UCSD-AML1 (cell line): ENCODE measurements at regions not wholly inside any gene's neighbourhood (a gene's known extent, or its start where the extent isn't known, plus 50 kb on each side); places are given as distances from the start of the nearest gene placed in this dataset.
"Not testable (repeated sequence)": the region's sequence is repeated elsewhere in the genome, so short reads cannot be mapped to it uniquely, and the experiment has no call there.

Experiments
- DNase-seq: peaks from one replicate; lab custom pipeline; 2025; ENCODE audit not compliant: unreplicated experiment; lab: John Stamatoyannopoulos, UW

- no peak for DNase-seq
Measured at GRCh38 chr3:112765531-112765930, 81.1 kb downstream of the CD200R1L start.

- DNase-seq: no peak
Measured at GRCh38 chr3:112763258-112763657, 83.4 kb downstream of the CD200R1L start.

DNA sequence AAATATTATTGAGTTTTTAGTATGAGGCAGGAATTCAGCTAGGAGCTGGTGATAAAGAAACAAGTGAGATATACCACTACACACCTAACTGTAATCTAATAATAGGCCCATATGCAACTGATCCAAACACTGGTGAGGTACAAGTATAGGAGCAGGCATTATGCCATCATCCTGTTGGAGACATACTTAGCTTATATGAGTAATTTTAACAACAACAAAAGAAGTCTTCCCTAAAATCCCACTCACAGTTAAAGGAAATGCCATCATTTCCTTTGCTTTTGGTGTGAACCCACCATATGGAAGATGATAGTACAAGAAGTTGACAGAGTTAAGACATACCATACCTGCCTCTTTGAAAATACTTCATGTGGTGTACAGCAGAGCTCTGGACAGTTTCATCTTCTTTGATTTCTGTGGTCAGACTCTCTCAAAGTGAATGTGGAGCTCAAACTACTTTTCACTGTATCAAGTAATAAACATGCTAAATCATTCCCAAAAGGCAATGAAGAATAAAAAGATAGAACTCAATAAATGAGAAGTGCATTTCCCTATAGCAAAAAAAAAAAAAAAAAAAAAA is 85.5 kb downstream of the CD200R1L start:
- no peak for DNase-seq

DNA sequence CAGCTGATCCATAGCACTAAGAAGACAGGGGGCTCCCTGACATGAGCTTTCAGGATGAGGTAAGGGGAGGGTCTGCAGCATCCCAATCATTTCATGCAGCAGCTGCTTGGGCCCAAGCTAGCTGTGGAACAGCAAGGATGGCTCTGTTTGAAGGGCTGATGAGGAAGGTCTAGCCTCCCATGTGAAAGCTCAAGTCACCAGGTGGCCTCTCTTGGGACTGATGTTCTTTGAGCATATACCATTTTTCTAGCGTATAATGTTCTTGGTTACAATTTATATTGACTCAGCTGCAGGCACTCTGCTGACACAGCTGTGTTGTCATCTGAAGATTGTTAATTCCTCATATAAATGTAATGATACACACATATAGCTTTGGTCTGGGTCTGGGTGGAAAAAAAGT is 87.0 kb downstream of the CD200R1L start:
- DNase-seq: no peak

GRCh38 chr3:112759210-112759609 is 87.5 kb downstream of the CD200R1L start:
- DNase-seq: no peak

DNA sequence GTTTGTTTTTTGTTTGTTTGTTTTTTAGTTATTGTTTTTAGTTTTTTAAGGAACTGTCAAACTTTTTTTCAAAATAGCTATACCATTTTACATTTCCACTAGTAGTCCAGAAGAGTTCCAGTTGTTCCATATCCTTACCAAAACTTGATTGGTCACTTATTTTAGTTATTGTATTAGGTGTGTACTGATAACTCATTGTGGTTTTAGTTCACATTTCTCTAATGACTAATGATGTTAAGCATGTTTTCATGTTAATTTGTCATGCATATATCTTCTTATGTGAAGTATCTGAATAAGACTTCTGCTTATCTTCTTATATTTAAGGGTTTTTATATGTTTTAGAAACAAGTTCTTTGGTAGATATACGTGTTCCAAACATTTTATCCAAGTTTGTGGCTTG is 89.5 kb downstream of the CD200R1L start:
- no peak for DNase-seq

DNA sequence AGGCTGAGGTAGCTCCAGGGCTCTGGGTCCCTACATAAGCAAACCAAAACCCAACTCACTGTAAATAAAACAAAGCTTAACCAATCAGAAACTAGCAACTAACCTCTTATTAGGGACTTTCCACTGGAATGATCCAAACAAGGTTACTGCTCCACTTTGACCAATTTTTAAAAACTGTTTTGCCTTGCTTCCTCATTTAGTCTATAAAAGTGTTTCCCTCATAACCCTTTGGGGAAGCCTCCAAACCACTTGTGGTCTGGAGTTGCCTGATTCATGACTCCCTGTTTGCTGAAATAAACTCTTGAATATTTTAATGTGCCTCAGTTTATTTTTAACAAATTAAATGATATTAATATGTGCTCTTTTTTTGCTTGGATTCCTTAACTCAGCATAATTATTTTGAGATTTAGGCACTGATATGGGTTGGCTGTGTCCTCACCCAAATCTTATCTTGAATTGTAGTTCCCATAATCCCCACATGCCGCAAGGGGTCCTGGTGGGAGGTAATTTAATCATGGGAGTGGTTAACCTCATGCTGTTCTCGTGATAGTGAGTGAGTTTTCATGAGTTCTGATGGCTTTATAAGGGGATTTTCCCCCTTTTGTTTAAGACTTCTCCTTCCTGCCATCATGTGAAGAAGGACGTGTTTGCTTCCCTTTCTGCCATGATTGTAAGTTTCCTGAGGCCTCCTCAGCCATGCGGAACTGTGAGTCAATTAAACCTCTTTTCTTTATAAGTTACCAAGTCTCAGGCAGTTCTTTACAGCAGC is 90.6 kb downstream of the CD200R1L start:
- no peak for DNase-seq

- not testable (repeated sequence) for DNase-seq
Measured at GRCh38 chr3:112755046-112755445, 91.6 kb downstream of the CD200R1L start.

DNA sequence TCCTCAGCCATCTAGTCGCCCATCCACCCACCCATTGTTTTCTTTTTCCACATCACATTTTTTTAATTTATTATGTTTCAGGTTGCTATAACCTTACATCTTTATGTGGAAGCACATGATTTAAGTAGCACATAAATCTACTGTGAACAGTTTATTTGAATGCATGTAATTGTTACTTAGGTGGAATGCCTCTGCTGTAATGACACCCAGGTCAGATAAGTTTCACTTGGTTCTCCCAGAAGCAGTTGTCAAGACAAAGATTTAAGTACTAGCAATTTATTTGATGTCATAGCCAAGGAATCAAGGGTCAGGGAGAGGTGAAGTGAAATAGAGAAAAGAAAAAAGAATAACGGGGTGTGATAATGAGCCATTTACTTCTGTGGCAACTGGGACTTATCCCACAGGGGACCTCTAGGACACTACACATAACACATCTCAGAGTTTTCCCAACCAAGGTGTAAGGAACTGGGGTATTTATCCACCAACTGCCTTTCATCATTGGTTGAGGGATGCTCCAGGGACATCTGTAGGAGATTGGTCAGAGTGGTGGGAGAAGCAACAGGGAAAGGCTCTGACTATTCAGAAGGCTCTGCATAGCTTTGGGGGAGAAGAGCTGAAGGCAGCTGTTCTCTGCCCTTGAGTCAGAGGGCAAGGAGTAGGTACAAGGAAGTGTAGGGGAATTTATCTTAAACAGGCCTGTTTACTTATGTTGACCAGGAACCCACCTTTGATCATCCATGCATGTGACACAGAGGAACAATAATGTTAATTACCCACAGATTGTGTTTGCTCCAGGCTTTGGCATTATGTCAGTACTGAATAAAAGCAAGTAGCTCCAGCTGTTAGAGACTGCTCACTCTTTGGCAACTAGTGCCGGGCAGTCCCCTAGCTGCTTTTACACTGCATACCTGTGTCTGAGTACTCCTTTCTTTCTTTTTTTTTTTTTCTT is 94.8 kb downstream of the CD200R1L start:
- no peak for DNase-seq

- no peak for DNase-seq
Measured at GRCh38 chr3:112751061-112751460, 95.6 kb downstream of the CD200R1L start.

- DNase-seq: no peak
Measured at GRCh38 chr3:112747624-112748023, 99.0 kb downstream of the CD200R1L start.

GRCh38 chr3:112746675-112747280 is 99.9 kb downstream of the CD200R1L start:
- DNase-seq: no peak

DNA sequence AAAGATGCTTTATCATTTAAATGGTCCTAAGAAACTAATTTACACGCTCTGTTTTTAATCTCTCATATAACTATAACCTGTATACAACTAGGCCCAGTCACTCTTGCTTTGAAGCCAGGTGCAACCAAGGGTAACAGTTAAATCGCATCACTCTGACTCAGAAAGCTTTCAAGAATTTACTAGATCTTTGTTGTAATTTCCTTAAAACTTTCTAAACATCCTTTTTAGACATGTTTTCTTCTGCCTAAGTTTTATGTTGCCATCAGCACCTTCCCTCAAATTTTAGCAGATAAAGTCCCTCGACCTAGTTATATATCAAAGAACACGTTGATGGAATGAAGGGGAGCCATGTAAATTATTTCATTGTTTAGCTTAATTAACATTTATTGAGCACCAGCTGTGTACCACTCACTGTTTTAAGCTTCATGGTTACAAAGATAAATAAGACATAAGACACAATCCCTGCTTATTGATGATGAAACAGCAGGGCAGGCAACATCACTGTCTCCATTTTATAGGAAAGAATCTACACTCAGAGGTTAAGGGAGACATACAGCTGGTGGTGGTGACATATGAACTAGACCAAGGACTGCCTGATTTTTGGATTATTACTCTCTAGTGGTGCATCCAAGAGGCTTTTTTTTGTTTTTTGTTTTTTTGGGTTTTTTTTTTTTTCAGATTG is 101.0 kb downstream of the CD200R1L start:
- DNase-seq: no peak

- DNase-seq: no peak
Measured at GRCh38 chr3:112744825-112745566, 101.7 kb downstream of the CD200R1L start.

- no peak for DNase-seq
Measured at GRCh38 chr3:112744106-112744505, 102.6 kb downstream of the CD200R1L start.

DNA sequence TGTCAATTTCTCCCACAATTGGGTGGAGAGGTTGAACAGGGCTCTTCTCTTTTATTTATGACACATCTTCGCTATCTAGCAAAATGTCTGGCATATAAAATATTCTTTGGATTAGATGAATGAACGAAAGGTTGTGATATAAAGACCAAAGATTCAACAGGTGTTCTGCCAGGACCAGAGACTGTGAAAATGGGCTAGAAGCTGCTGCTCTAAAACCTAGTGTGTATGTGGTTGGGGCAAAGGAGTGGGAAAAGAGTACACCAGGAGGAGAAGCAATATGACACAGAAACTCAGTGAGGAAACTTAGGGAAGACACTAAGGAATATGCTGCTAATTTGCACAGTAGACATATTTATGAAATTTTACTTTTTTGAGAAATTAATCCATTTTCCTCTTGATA is 102.0 kb upstream of the CCDC80 start:
- no peak for DNase-seq

GRCh38 chr3:112741983-112742382 is 101.0 kb upstream of the CCDC80 start:
- DNase-seq: no peak

GRCh38 chr3:112740835-112741234 is 99.9 kb upstream of the CCDC80 start:
- DNase-seq: no peak

DNA sequence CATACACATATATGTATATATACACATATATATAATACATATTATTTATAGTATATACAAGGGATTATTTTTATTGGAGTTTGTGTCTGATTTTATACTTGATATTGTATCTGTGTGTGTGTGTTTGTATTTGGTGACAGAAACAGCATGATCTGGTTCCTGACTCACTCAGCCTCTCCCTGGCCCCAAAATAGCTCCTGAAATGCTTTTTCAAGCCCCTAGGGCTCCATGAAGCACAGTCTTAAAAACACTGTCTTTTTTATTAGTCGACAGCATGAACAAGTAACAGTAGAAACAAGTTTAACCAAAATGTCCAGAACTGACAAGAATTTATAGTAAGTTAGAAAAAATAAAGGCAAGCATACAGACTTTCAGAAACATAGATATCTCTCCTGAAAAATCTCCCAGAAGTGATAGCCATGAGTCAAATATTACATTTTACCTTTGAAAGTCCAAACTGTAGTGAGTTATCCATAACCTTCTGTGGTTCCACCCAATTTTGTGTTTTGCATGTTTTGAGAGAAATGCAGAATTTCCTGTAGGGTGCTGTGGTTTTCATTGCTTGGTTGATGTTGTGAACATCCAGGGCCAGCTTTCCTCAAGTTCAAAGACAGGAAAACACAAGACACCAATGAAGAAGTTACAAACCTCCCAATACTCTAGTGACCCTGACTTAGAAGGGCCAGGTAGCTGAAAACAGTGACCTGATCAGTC is 98.5 kb upstream of the CCDC80 start:
- DNase-seq: no peak
